WTC11 (cell line): ENCODE measurements at regions not wholly inside any gene's neighbourhood (a gene's known extent, or its start where the extent isn't known, plus 50 kb on each side); places are given as distances from the start of the nearest gene placed in this dataset.

ENCODE experiments used
- USF1 ChIP-seq: sonication (generic); formaldehyde crosslinking; IDR thresholded peaks from 2 replicates; pipeline ENCODE4 v1.8.0; 2022; ENCODE audit warnings: mild to moderate bottlenecking, missing genetic modification reagents
- USF2 ChIP-seq: sonication (generic); formaldehyde crosslinking; IDR thresholded peaks from 2 replicates; pipeline ENCODE4 v1.8.1; 2023; ENCODE audit warnings: mild to moderate bottlenecking, missing genetic modification reagents, moderate library complexity
- TF ChIP-seq, protein P1 (sequence below): fragments of 200-600 bp; IDR thresholded peaks from 2 replicates; pipeline ENCODE4 v1.8.0; 2022; ENCODE audit warnings: antibody characterized with exemption

DNA sequence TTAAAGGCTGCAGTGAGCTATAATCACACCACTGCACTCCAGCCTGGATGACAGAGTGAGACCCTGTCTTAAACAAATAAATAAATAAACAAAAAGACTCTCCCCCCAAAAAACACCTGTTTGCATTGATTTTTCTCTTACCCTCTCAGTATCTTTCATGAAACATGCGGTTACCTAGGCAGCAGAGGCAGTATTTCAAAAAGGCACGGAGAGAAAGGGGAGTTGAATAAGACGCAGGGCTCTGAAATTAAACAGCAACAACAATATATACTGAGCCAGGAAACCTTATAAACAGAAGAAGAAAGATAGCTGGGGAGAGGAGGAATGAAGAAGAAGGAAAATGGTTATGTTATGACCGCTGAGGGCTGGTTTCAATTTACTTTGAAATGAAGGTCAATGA is 277.6 kb downstream of the BTG1 start:
- TF ChIP-seq, protein P1, sequence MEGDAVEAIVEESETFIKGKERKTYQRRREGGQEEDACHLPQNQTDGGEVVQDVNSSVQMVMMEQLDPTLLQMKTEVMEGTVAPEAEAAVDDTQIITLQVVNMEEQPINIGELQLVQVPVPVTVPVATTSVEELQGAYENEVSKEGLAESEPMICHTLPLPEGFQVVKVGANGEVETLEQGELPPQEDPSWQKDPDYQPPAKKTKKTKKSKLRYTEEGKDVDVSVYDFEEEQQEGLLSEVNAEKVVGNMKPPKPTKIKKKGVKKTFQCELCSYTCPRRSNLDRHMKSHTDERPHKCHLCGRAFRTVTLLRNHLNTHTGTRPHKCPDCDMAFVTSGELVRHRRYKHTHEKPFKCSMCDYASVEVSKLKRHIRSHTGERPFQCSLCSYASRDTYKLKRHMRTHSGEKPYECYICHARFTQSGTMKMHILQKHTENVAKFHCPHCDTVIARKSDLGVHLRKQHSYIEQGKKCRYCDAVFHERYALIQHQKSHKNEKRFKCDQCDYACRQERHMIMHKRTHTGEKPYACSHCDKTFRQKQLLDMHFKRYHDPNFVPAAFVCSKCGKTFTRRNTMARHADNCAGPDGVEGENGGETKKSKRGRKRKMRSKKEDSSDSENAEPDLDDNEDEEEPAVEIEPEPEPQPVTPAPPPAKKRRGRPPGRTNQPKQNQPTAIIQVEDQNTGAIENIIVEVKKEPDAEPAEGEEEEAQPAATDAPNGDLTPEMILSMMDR: no peak
- TF ChIP-seq USF1 (CRISPR knock-in tag) (no peak), USF2 (CRISPR knock-in tag) (no peak)
